NT2/D1 (cell line): ENCODE measurements at regions not wholly inside any gene's neighbourhood (a gene's known extent, or its start where the extent isn't known, plus 50 kb on each side); places are given as distances from the start of the nearest gene placed in this dataset.

Source experiments
- SUZ12 ChIP-seq: IDR thresholded peaks from 2 replicates; pipeline ENCODE4 v1.6.1; 2011; ENCODE audit not compliant: insufficient read length, insufficient read depth; ENCODE audit errors: extremely low read depth
- YY1 ChIP-seq: IDR thresholded peaks from 2 replicates; pipeline ENCODE4 v1.6.1; 2011; ENCODE audit not compliant: insufficient read length, insufficient read depth
- ZNF274 ChIP-seq: IDR thresholded peaks from 2 replicates; pipeline ENCODE4 v1.6.1; 2011; ENCODE audit warnings: mild to moderate bottlenecking, low read depth, low read length

GRCh38 chr12:14185427-14186192 is 179.9 kb upstream of the ATF7IP start:
- no peak for TF ChIP-seq SUZ12
- TF ChIP-seq YY1 = no peak
- no peak for TF ChIP-seq ZNF274
